ENCODE measurements at regions not wholly inside any gene's neighbourhood (a gene's known extent, or its start where the extent isn't known, plus 50 kb on each side); places are given as distances from the start of the nearest gene placed in this dataset.
"Not testable (repeated sequence)": the region's sequence is repeated elsewhere in the genome, so short reads cannot be mapped to it uniquely, and the experiment has no call there.

DNA sequence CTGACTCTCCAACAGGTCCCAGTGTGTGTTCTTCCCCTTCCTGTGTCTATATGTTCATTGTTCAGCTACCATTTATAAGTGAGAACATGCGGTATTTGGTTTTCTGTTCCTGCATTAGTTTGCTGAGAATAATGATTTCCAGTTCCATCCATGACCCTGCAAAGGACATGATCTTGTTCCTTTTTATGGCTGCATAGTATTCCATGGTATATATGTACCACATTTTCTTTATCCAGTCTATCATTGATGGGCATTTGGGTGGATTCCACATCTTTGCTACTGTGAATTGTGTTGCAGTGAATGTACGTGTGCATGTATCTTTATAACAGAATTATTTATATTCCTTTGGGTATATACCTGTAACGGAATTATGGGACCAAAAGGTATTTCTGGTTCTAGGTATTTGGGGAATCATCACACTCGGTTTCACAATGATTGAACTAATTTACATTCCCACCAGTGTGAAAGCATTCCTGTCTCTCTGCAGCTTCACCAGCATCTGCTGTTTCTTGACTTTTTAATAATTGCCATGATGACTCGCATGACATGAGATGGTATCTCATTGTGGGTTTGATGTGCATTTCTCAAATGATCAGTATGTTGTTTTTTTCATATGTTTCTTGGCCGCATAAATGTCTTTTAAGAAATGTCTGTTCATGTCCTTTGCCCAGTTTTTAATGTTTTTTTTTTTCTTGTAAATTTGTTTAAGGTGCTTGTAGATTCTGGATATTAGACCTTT, 60.2 kb downstream of the LSMEM1 start:
- DNase-seq: peak; percentile 52

DNA sequence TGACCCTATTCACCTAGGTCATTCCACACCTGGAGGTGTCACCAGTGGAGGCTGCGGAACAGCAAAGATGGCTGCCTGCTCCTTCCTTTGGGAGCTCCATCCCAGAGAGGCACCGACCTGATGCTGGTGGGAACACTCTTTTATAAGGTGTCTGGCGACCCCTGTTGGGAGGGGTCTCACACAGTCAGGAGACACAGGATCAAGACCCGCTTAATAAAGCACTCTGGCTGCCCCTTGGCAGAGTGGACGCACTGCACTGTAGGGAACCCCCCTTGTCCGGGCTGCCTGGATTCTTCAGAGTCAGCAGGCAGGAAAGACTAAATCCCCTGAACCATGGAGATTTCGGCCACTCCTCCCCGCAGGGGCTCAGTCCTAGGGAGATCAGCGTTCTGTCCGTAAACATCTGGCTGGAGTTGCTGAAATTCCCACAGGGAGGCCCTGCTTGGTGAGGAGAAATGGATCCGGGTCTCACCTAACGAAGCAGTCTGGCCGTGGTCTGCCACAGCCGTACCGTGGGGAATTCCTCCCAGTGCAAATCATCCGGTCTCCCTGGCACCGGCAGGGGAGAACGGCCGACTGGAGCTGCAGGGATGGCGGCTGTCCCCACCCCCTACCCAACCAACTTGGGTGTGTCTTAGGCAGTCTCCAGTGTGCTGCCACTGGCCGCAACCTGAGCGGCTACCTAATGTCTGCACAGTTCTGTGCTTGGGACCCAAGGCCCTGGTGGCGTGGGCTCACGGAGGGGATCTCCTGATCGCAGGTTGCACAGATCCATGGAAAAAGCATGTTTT, 66.1 kb downstream of the LSMEM1 start:
- DNase-seq: peak; percentile 17

DNA sequence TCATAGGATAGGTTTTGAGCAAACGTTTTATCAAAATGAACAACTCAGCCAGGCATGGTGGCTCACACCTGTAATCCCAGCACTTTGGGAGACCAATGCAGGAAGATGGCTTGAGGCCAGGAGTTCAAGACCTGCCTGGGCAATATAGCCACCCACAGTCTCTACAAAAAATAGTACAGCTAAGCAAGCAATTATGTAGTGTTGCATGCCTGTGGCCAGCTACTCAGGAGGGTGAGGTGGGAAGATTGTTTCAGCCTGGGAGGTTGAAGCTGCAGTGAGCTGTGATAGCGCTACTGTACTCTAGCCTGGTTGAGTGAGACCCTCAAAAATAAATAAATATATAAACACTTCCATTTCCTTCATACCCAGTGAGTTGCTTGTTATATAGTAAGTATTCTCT, 67.1 kb downstream of the LSMEM1 start:
- DNase-seq: peak; percentile 34

DNA sequence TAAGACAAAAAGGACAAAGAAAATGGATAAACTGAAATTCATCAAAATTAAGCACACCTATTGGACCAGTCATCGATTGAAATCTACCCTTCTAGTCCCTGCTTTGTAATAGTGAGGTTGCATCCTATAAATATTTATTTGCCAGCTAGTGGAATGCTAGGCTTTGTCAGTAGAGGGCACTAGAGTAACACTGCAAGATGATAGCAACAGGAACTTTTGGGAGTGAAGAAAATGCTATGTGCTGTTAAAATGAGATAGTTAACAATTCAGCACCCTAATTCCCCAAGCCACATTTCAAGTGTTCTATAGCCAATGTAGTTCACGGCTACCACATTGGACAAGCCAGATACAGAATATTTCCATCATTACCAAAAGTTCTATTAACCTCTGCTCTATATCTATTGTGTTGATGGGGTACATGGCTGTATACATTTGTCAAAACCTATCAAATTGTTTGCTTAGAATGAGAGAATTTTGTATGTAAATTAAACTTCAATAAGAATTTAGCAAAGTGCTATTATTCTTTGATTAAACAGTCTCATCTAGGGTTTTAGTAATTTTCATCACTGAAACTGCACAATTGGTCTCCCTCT, 69.8 kb downstream of the LSMEM1 start:
- DNase-seq: peak; percentile 61

DNA sequence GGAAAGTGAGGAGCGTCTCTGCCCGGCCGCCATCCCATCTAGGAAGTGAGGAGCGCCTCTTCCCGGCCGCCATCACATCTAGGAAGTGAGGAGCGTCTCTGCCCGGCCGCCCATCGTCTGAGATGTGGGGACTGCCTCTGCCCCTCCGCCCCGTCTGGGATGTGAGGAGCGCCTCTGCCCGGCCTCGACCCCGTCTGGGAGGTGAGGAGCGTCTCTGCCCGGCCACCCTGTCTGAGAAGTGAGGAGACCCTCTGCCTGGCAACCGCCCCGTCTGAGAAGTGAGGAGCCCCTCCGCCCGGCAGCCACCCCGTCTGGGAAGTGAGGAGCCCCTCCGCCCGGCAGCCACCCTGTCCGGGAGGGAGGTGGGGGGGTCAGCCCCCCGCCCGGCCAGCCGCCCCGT, 70.7 kb downstream of the LSMEM1 start:
- not testable (repeated sequence) for DNase-seq

DNA sequence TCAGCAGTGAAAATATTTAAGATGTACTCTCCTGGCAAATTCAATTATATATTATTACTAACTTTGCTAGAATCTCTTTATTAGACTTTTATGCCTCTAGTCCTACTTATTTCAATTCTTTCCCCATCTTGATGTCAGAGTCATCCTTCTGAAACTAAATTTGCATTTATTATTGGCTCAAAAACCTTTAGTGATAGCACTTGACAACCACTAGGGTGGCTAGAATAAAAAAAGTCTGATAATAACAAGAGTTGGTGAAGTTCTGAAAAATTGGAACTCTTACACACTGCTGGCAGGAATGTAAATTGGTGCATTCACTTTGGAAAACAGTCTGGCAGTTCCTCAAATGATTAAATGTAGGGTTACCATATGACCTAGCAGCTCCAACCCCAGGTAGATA, 73.8 kb downstream of the LSMEM1 start:
- no peak for DNase-seq

DNA sequence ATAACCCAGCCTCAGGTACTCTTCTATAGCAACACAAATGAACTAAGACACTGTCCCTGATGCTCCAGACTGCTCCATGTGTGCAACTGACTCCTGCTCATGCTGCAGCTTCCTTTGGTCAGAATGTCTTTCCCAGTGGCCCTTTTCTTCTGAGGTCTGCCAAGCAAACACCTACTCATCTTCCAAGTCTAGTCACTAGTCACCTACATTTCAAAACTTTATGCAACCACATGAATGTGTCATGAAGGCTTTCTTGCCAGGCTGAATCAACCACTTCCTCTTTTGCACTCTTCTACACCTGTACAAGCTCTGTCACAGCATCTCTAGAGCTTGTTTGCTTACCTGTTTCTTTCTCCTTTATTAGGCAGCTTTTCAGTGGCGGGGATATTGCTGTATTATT, 75.8 kb downstream of the LSMEM1 start:
- DNase-seq: no peak

DNA sequence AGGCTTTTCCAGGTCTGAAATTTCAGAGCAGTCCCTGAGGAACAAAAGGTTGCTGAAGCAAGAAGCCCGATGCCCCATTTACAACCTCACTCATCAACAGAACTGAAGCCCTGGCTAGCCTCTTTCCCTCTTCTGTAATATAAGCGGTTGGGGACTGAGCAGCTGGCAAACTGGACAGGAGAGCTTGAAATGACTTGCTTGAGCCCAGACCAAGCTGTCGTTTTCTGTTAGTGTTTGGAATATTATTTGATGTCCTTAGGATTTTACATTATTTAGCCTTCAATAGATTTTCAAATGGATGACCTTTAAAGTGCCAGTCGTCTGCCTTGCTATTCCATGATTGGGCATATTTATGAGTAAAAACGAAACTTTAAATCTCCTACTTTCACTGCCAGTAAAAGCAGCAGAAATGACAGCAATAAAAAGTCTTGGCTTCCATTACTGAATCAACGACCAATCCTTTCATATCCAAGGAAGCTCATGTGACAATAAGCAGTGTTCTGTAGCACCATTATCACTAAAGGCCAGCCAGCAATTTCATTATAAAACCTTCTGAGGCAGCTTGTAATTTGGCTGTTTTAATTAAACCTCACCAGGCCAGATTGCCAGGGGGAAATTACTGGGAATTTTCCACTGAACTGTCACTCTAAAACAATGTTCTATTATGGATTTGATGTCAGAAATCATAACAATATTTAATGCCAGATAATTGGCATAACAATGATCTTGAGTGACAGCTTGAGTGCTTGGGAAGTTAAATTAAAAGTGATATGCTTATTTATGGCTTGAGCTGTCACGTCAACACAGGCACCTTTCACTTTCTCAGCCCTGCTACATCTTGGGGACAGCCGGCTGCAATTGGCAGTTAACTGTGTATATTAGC, 85.9 kb downstream of the LSMEM1 start:
- DNase-seq: no peak

DNA sequence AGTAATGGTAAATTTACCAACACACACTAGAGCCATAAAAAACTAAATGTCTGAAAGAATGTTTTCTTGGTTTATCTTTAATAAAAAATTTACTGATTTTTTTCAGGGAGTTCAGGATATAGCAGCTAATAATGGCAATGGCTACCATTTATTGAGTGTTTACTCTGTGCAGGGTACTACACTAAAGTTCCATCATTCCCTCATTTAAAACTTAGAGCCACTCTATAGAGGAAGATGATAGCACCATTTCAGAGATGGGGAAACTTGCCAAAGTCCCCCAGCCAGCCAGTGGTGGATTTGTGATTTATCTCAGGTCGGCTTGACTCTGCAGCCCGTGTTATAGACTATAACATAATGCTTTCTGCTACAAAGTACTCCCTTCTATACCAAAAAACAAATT, 86.6 kb downstream of the LSMEM1 start:
- DNase-seq: no peak

DNA sequence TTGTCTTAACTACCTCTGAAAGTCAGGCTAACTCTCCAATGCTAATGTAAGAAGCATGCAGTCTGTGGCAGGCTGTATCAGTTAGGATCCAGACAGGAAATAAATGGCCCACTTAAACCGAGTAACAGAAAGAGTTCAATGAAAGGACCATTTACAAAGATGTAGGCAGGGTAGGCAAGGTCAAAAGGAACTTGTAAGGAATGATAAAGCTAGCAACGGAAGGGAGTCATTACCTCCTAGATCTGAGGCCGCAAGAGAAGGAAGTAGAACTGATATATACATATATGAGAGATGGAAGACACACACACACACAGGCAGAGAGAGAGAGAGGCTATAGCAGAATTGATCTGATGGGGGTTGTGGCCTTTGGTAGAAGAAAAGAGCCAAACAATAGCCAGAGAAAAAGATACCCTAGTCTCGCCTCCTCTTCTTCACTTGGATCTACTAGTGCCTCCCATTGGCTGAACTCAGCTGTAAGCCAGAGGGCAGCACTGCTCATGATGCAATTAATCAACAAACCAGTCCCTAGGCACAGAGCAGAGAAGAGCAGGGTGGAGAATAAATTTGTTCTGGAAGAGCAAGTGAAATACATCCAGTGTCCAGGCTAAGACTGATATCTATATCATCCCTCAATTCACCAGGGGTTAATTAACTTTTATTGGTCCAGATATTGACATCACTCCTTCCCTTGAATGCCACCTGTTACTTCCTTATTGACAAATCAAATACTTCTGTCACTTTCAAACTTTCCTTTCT, 91.2 kb downstream of the LSMEM1 start:
- no peak for DNase-seq

DNA sequence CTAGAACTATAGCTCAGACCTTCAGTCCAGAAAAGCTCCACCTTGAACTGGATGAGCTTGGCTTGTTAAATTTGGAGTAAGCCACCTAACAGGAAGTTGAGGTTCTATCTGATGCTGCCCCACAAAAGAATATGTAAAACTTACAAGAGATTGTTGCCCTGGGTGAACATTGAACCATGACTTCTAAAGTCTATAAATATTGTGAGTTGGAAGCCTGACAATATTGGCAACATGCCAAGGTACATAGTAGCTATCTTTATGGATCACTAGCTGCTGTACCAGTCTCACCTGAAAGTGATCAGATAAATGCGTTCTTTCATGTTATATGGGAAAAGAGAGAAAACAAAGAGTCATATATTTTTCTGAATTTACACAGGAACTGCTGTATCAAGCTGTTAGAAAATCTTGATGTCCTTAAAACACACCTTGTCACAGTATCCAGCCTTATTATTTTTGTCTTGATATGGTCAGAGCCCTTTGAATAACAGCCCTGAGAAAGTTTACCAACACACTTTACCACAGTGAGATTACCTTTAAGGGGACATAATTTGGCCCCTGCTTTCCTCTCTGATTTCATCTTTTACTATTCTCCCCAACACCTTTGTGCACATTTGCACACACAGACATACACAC, 92.0 kb downstream of the LSMEM1 start:
- no peak for DNase-seq

DNA sequence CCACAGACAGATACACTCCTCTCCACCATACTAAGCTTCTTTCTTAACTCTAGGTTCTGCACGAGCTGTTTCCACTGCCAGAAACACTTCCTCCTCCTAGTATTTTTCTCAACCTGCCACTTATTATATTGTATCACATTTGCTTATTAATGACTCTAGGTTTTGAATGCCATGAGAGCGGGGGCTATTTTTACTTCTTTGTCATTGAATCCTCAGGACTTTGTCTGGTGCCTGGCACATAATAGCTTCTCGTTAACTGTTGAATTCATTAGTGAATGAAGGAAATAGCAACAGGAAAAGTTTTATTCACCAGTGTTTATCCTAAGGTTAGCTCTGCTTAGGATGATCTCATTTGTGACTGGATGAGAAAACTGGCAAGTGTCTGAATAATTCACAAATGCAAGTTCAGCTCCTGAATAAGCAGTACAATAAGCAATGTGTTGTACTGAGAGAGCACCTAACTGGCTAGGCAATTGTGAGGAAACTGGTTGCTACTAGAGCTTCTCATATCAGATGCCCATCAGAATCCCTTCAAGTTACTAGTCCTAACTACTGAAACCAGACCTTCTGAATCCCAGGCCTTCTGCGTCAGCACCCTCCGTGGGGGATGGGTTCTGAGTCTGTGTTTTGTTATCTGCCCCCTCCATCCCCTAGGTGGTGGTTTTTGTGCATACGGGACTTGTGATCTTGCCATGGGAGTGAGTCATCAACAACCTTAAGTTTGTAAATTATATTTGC, 92.7 kb downstream of the LSMEM1 start:
- DNase-seq: no peak

DNA sequence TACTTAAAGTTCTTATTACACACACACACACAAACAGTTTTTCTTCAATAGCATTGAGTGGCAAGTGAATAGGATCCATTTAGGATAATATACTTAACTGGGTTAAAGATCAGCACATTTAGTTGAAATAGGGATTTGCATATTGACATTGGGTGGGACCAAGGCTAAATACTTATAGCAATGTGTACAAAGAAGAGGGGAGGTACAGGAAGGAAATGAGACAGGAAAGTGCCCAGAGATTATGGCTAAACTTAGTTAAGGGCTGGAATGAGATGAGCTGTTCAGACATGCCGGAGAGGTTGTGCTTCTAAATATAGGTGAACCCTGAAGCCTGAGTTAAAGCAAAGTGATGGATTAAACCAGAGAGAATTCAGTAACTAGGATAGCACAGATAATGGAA, 95.1 kb downstream of the LSMEM1 start:
- no peak for DNase-seq

DNA sequence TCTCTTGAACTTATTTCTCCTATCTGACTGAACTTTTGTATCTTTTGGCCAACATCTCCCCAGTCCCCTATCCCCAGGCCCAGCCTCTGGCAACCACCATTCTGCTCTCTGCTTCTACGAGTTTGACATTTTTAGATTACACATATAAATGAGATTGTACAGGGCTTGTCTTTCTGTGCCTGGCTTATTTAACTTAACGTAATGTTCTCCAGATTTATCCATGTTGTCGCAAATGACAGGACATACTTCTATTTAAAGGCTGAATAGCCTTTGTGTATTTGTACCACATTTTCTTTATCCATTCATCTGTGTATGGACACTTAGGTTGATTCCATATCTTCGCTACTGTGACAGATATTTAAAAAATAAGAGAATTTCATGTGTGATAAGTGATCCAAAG, 98.6 kb downstream of the LSMEM1 start:
- no peak for DNase-seq

DNA sequence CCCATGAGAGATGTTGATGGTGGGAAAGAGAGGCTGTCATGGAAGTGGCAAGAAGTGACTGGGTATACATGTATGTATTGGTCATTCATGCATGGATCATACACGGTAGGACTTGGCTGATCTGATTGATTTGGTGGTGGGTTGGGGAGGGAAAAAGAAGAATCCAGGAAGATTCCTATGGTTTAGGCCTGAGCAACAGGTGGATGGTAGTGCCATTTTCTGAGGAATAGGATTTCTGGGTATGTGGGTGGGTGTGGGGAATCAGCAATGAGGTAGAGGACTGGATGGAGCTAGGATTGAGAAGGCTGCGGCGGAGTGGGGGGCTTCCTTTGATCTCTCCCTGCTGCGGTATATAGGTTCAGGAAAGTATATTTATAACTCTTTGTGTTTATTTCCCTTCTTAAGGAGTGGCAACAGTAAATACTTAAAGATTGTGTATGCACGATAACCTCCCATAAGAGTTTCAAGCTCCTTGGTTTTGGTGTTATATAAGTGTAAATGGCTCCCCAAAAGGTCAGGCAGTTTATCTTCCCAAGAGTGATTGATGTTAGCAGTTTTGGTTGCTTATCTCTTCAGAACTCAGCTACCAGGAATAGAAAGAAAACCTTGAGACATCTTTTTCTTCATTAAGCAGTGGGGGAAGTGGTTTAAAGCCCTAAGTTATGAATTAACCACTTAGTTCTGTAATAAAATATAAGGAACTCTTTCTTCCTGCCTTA, 100.1 kb downstream of the LSMEM1 start:
- DNase-seq: no peak

DNA sequence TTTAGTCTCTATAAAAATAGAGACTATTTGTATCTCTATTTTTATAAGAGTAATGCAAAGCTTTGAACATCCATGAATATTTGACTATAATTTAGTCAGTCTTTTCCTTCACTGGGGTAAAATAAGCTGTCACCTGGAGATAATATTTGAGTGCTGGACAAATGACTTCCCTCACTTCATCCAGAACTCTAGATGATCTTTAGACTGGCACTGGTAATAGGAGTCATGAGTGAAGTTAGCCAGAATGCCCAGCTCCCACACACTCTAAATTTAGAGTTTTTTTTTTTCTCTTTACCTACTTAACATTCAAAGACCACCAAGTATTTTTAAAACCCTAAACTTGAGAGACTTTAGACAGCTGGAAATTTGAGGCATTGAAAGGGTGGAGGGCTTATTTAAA, 100.7 kb downstream of the LSMEM1 start:
- no peak for DNase-seq

DNA sequence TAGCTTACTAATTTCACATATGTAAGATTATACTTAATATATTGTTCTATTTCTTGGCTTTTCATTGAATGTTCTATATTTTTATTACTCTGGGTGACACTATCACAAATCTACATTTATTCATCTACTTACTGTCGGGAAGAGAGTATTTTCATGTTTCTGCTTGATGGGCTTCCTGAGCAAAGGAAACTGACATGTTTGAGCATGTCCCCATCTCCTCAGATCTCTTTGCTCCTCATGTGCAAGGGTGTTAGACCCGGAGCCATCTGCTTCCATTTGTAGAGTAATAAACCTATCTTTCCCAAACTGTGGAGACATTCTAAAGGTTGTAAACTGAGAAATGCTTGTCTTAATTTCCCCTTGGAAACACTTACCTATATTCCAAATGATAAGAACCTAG, 103.5 kb downstream of the LSMEM1 start:
- no peak for DNase-seq

DNA sequence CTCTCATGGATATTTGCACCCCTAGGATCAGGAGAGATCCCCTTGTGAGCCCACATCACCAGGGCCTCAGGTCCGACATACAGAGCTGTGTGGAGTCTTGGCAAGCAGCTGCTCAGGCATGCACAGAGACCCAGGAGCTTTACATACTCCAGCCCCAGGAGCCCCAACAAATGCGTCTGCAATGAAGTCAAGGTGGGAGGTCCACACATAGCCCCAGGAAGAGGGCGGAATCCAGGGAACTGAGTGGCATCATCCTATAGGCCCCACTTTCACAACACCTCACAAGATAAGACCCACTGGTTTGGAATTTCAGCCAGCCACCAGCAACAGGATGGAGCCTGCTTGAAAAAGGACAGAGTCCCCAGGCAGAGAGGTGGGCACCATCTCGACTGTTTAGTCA, 106.7 kb downstream of the LSMEM1 start:
- no peak for DNase-seq

DNA sequence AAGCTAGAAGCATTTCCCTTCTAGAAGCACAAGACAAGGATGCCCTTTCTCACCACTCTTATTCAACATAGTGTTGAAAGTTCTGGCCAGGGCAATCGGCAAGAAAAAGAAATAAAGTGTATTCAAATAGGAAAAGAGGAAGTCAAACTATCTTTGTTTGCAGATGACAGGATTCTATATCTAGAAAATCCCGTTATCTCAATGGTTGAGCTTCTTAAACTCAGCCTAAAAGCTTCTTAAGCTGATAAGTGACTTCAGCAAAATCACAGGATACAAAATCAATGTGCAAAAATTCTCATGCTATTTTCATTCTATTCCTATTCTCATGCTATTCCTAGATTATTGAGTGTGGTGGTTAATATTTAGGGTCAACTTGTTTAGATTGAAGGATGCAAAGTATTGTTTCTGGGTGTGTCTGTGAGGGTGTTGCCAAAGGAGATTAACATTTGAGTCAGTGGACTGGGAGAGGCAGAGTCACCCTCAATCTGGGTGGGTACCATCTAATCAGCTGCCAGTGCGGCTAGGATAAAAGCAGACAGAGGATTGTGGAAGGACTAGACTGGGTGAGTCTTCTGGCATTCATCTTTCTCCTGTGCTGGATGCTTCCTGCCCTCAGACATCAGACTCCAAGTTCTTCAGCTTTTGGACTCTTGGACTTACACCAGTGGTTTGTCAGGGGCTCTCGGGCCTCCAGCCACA, 111.9 kb downstream of the LSMEM1 start:
- DNase-seq: not testable (repeated sequence)

DNA sequence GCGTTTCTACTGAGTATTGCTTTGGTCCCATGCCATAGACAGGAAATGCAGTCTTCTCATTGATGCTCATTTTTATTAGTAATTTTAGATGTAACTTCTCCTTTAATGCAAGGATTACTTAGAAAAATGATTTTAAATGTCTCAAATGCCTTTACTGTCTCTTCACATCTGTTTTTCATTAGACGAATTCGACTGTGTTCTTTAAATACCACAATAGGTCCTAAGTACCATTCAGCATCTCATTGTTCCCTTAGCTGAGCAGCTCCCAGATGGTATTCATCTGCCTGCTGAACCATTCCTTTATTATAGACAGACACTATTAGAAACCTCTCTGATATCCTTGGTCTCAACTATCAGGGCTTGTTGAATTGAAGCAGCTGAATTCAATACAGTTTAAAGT, 113.6 kb downstream of the LSMEM1 start:
- peak; percentile 67 for DNase-seq
